Mesenchymal stem cell (in vitro differentiated cells and primary cell): ENCODE measurements at regions not wholly inside any gene's neighbourhood (a gene's known extent, or its start where the extent isn't known, plus 50 kb on each side); places are given as distances from the start of the nearest gene placed in this dataset.

ENCODE experiments used
- DNase-seq: peaks from one replicate; pipeline ENCODE4 v3.0.0-alpha.2; 2013
- H2AFZ ChIP-seq: one replicate; pipeline ENCODE4 v1.6.1; 2013; ENCODE audit warnings: low read depth, mild to moderate bottlenecking, control low read depth, inconsistent platforms, low read length, moderate library complexity
- H2AK5ac ChIP-seq: 2 replicates; pipeline ENCODE4 v1.6.1; 2013; ENCODE audit warnings: low read length, moderate library complexity, mild to moderate bottlenecking, inconsistent platforms; ENCODE audit not compliant: severe bottlenecking
- H2BK120ac ChIP-seq: one replicate; pipeline ENCODE4 v1.6.1; 2013; ENCODE audit warnings: low read depth, mild to moderate bottlenecking, inconsistent platforms, low read length, moderate library complexity
- H2BK12ac ChIP-seq, 2 experiments: one replicate each; pipeline ENCODE4 v1.6.1; 2013; ENCODE audit warnings: inconsistent platforms in 2 of 2, low read length in 2 of 2, mild to moderate bottlenecking in 2 of 2, moderate library complexity in 2 of 2, control low read depth in 1 of 2
- H2BK15ac ChIP-seq: one replicate; pipeline ENCODE4 v1.6.1; 2013; ENCODE audit warnings: mild to moderate bottlenecking, low read depth, inconsistent platforms; ENCODE audit not compliant: poor library complexity, severe bottlenecking
- H2BK5ac ChIP-seq: 2 replicates; pipeline ENCODE4 v1.6.1; 2013; ENCODE audit warnings: low read depth, mild to moderate bottlenecking, low read length, control low read depth, inconsistent platforms; ENCODE audit not compliant: poor library complexity, severe bottlenecking
- H3K14ac ChIP-seq, 2 experiments: one replicate each; pipeline ENCODE4 v1.6.1; 2013; ENCODE audit warnings: inconsistent platforms in 2 of 2, low read length in 2 of 2, control low read depth in 1 of 2, mild to moderate bottlenecking in 1 of 2, moderate library complexity in 1 of 2
- H3K18ac ChIP-seq, 2 experiments: one replicate each; pipeline ENCODE4 v1.6.1; 2013; ENCODE audit warnings: inconsistent platforms in 2 of 2, low read length in 2 of 2, control low read depth in 1 of 2, low read depth in 1 of 2, mild to moderate bottlenecking in 1 of 2
- H3K23ac ChIP-seq, 2 experiments: one replicate each; pipeline ENCODE4 v1.6.1; 2013; ENCODE audit warnings: inconsistent platforms in 2 of 2, low read length in 2 of 2, mild to moderate bottlenecking in 2 of 2, moderate library complexity in 2 of 2, control low read depth in 1 of 2
- H3K27ac ChIP-seq: 2 replicates; pipeline ENCODE4 v1.5.1; 2013; ENCODE audit warnings: mild to moderate bottlenecking, moderate library complexity, low read length, control low read depth, inconsistent platforms; ENCODE audit not compliant: poor library complexity, severe bottlenecking
- H3K27me3 ChIP-seq, 2 experiments: 2 replicates each; pipeline versions ENCODE4 v1.6.1 to v1.7.0; 2013; ENCODE audit warnings: low read length in 2 of 2, mild to moderate bottlenecking in 2 of 2, moderate library complexity in 2 of 2, control low read depth in 1 of 2, inconsistent platforms in 1 of 2; ENCODE audit not compliant: control insufficient read depth in 1 of 2, insufficient read depth in 1 of 2
- H3K36me3 ChIP-seq, 2 experiments: 2 replicates each; pipeline versions ENCODE4 v1.6.1 to v1.7.0; 2013; ENCODE audit warnings: low read length in 2 of 2, control low read depth in 1 of 2, inconsistent platforms in 1 of 2, low read depth in 1 of 2, mild to moderate bottlenecking in 1 of 2; ENCODE audit not compliant: insufficient read depth in 2 of 2, control insufficient read depth in 1 of 2
- H3K4ac ChIP-seq, 2 experiments: one replicate each; pipeline ENCODE4 v1.6.1; 2013; ENCODE audit warnings: inconsistent platforms in 2 of 2, low read length in 2 of 2, mild to moderate bottlenecking in 2 of 2, moderate library complexity in 2 of 2, control low read depth in 1 of 2, low read depth in 1 of 2
- H3K4me1 ChIP-seq: 2 replicates; pipeline ENCODE4 v1.6.1; 2013; ENCODE audit warnings: low read depth, low read length, control low read depth; ENCODE audit not compliant: control insufficient read depth, insufficient read depth
- H3K4me2 ChIP-seq: 2 replicates; pipeline ENCODE4 v1.6.1; 2013; ENCODE audit warnings: low read length, mild to moderate bottlenecking, inconsistent platforms; ENCODE audit not compliant: poor library complexity, severe bottlenecking
- H3K4me3 ChIP-seq, 2 experiments: 2 replicates each; pipeline versions ENCODE4 v1.5.1 to v1.7.0; 2013; ENCODE audit warnings: low read length in 2 of 2, mild to moderate bottlenecking in 2 of 2, control low read depth in 1 of 2, low read depth in 1 of 2; ENCODE audit not compliant: insufficient read depth in 1 of 2
- H3K79me1 ChIP-seq: replicated peaks from 2 replicates; pipeline ENCODE4 v1.6.1; 2013; ENCODE audit warnings: mild to moderate bottlenecking, control low read depth, low read length, inconsistent platforms; ENCODE audit not compliant: poor library complexity, severe bottlenecking
- H3K9ac ChIP-seq: 2 replicates; pipeline ENCODE4 v1.7.0; 2013; ENCODE audit warnings: mild to moderate bottlenecking, low read length, moderate library complexity
- H3K9me3 ChIP-seq: 2 replicates; pipeline ENCODE4 v1.7.0; 2013; ENCODE audit warnings: mild to moderate bottlenecking, low read length; ENCODE audit not compliant: control insufficient read depth
- H4K8ac ChIP-seq: one replicate; pipeline ENCODE4 v1.6.1; 2013; ENCODE audit warnings: inconsistent platforms, mild to moderate bottlenecking, low read length, moderate library complexity
- H4K91ac ChIP-seq: one replicate; pipeline ENCODE4 v1.6.1; 2013; ENCODE audit warnings: mild to moderate bottlenecking, low read length, inconsistent platforms
- WGBS: methylation state at CpG from one replicate; pipeline ENCODE4 v1.1.7; 2013; ENCODE audit warnings: mixed read lengths; 5-methylcytosine and 5-hydroxymethylcytosine counted together

DNA sequence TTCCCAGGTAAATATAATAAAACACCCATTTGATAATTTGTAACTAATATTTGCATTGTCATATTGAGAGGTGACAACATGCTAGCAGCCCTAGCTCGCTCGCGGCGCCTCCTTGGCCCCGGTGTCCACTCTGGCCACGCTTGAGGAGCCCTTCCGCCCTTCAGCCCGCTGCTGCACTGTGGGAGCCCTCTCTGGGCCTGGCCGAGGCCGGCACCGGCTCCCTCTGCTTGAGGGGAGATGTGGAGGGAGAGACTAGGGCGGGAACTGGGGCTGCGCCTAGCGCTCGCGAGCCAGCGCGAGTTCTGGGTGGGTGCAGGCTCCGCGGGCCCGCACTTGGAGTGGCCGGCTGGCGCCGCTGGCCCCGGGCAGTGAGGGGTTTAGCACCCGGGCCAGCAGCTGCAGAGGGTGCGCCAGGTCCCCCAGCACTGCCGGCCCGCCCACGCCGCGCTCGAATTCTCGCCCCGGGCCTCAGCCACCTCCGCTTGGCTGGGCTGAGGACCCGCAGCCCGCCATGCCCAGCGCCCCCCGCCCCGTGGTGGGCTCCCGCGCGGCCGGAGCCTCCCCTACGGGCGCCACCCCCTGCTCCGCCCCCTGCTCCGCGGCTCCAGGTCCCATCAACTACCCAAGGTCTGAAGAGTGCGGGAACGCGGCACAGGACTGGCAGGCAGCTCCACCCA lies 594.4 kb downstream of the SLITRK6 start:
- Histone ChIP-seq H3K18ac (peak overlapping the region in 1 of 2 experiments; percentile 52), H4K91ac (no peak overlapping the region), H2AK5ac (no peak overlapping the region), H3K36me3 (no peaks in the 10 kb centered on the region), H3K14ac (no peak overlapping the region), H3K4me2 (no peak overlapping the region), H3K9me3 (peaks cover 5% of the 10 kb centered on the region), H2BK15ac (no peak overlapping the region), H3K79me1 (no peaks in the 10 kb centered on the region), H4K8ac (no peak overlapping the region), H2BK5ac (no peak overlapping the region), H3K23ac (no peak overlapping the region), H2BK12ac (peak overlapping the region in 1 of 2 experiments; percentile 78), H2AFZ (no peak overlapping the region), H3K27ac (no peak overlapping the region), H3K4me1 (no peaks in the 10 kb centered on the region), H3K4ac (no peak overlapping the region), H3K27me3 (no peaks in the 10 kb centered on the region), H2BK120ac (no peak overlapping the region), H3K4me3 (no peak overlapping the region), H3K9ac (no peak overlapping the region)
- DNase-seq: no peak
- 96% methylated on average over 41 of the region's 53 CpGs for WGBS

GRCh38 chr13:85197431-85197830 lies 601.8 kb downstream of the SLITRK6 start:
- peak; percentile 74 for DNase-seq
- Histone ChIP-seq H3K27ac (no peak overlapping the region), H4K91ac (no peak overlapping the region), H3K4ac (peak overlapping the region in 1 of 2 experiments; percentile 35), H3K23ac (no peak overlapping the region), H3K36me3 (no peaks in the 10 kb centered on the region), H3K4me3 (no peak overlapping the region), H2BK5ac (no peak overlapping the region), H4K8ac (no peak overlapping the region), H3K27me3 (no peaks in the 10 kb centered on the region), H2AFZ (no peak overlapping the region), H2BK12ac (no peak overlapping the region), H3K9ac (no peak overlapping the region), H2BK15ac (no peak overlapping the region), H2AK5ac (no peak overlapping the region), H3K18ac (no peak overlapping the region), H2BK120ac (no peak overlapping the region), H3K4me1 (no peaks in the 10 kb centered on the region), H3K14ac (no peak overlapping the region), H3K9me3 (peaks cover 5% of the 10 kb centered on the region), H3K4me2 (no peak overlapping the region), H3K79me1 (no peaks in the 10 kb centered on the region)
- WGBS: 11% methylated on average over 1 of the region's 1 CpG

- Histone ChIP-seq H3K9me3 (peaks cover 3% of the 10 kb centered on the region), H2BK5ac (no peak overlapping the region), H3K27ac (no peak overlapping the region), H4K8ac (no peak overlapping the region), H3K23ac (no peak overlapping the region), H3K18ac (no peak overlapping the region), H2BK12ac (no peak overlapping the region), H3K4me3 (no peak overlapping the region), H2AFZ (no peak overlapping the region), H3K4me1 (no peaks in the 10 kb centered on the region), H3K79me1 (no peaks in the 10 kb centered on the region), H2BK15ac (no peak overlapping the region), H2BK120ac (no peak overlapping the region), H3K4me2 (no peak overlapping the region), H3K14ac (no peak overlapping the region), H2AK5ac (no peak overlapping the region), H3K9ac (no peak overlapping the region), H3K27me3 (no peaks in the 10 kb centered on the region), H3K4ac (no peak overlapping the region), H4K91ac (no peak overlapping the region), H3K36me3 (no peaks in the 10 kb centered on the region)
- no peak for DNase-seq
Measured at GRCh38 chr13:85194482-85194881, 604.7 kb downstream of the SLITRK6 start.

GRCh38 chr13:85191996-85192718 lies 607.1 kb downstream of the SLITRK6 start:
- H3K4me2 ChIP-seq: no peak overlapping the region

More at GRCh38 chr13:85191996-85192718, 607.1 kb downstream of the SLITRK6 start:
- H2BK5ac ChIP-seq: no peak overlapping the region
- H2BK15ac ChIP-seq: no peak overlapping the region
- no peaks in the 10 kb centered on the region for H3K79me1 ChIP-seq
- no peak overlapping the region for H2AK5ac ChIP-seq
- H2BK12ac ChIP-seq: no peak overlapping the region
- H3K4me3 ChIP-seq: no peak overlapping the region
- no peak overlapping the region for H4K91ac ChIP-seq
- H3K4ac ChIP-seq: no peak overlapping the region
- H3K18ac ChIP-seq: no peak overlapping the region
- WGBS: no CpG with 5 or more reads among the region's 1 CpG
- H3K4me1 ChIP-seq: no peaks in the 10 kb centered on the region
- no peaks in the 10 kb centered on the region for H3K36me3 ChIP-seq
- no peak overlapping the region for H3K27ac ChIP-seq
- no peak overlapping the region for H2AFZ ChIP-seq
- H4K8ac ChIP-seq: no peak overlapping the region
- no peak overlapping the region for H3K23ac ChIP-seq
- H3K14ac ChIP-seq: no peak overlapping the region
- H2BK120ac ChIP-seq: no peak overlapping the region
- no peak overlapping the region for H3K9ac ChIP-seq
- DNase-seq: no peak
- H3K27me3 ChIP-seq: no peaks in the 10 kb centered on the region
- peaks cover 3% of the 10 kb centered on the region for H3K9me3 ChIP-seq
